ENCODE measurements at regions not wholly inside any gene's neighbourhood (a gene's known extent, or its start where the extent isn't known, plus 50 kb on each side); places are given as distances from the start of the nearest gene placed in this dataset.

- POLR2A ChIA-PET: no interaction called here
- no peak for TF ChIP-seq FOXA1 (IDR thresholded peaks at IDR 0.05)
- TF ChIP-seq HDGF (IDR thresholded peaks at IDR 0.05; ENCODE audit: borderline replicate concordance): no peak
- TF ChIP-seq SUZ12 (IDR thresholded peaks at IDR 0.05): no peak
- CTCF ChIA-PET: no interaction called here
- DNase-seq (ENCODE audit: extremely low spot score): no peak
Observed at GRCh38 chr5:116363780-116364179, 210.8 kb downstream of the SEMA6A start.

DNA sequence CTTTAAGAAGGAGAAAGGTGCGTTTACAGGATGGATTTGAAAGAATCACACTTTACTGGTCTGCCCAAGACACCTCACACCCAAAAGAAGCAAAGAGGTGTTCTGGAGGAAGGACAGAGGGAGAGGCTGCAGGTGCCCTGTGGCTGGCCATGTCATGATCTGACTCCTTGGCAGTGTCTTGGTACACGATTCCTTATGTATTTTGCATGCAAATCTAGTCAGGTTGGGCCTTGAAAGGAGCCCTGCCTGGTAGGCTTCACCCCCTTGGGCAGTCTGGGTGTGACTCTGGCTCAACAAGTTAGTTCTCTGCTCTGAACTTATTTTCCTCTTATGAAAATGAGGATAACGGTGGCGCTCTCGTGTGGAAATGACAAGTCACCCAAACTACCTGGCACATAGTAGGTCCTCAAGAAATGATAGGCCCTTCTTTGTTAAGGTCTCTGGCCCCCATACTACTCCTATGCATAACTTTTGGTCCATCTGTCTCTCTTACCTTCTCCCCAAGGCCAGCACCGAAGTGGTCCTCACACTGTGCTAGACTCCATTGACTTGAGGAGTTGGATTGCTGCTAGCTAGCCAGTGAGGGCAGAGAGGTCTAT is 212.5 kb downstream of the SEMA6A start:
- POLR2A ChIA-PET: no interaction called here
- DNase-seq (ENCODE audit: extremely low spot score): no peak

DNA sequence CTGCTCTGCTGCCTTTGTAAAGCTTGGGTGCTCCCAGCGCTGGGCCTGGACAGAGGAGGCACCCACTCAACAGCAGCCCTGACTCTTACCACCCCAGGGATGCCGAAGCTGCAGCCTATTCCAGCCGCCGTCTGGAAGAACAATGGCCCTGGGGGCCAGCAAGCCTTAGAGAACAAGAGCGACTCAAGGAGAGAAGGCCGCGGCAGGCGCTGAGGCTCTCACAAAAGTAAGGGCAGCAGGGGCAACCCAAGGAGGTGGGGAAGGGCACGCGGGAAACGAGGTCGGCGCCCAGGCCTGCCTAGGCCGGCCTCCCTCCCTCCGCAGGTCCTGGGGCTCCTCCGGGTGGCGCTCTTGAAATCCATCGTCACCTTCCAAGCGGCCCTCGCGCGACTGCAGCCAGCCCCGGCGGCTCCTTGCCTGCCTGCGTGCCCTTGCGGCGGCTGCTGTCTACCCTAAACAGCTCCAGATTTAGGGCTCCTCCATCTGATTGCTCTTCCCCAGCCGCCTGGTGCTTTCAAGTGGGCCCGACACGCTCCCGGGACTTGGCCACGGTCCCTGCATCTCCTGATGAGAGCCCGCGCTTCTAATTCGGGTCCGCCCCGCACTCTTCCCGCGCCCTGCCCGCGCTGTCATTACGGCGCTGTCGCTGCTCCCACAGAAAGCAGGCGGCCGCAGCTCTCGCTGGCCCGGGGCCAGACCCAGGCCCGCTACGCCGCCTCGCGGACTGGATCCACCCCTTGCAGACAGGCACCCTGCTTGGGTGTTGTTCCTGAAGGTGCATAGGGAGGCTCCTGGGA is 213.3 kb downstream of the SEMA6A start:
- no peak for TF ChIP-seq SUZ12 (IDR thresholded peaks at IDR 0.05)
- TF ChIP-seq TARDBP (IDR thresholded peaks at IDR 0.05): no peak
- TF ChIP-seq ZNF384 (IDR thresholded peaks at IDR 0.05): no peak
- no peak for TF ChIP-seq L3MBTL2 (conservative IDR thresholded peaks at IDR 0.05)
- TF ChIP-seq, protein P1, sequence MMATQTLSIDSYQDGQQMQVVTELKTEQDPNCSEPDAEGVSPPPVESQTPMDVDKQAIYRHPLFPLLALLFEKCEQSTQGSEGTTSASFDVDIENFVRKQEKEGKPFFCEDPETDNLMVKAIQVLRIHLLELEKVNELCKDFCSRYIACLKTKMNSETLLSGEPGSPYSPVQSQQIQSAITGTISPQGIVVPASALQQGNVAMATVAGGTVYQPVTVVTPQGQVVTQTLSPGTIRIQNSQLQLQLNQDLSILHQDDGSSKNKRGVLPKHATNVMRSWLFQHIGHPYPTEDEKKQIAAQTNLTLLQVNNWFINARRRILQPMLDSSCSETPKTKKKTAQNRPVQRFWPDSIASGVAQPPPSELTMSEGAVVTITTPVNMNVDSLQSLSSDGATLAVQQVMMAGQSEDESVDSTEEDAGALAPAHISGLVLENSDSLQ (IDR thresholded peaks at IDR 0.05): no peak
- no peak for TF ChIP-seq HDGF (IDR thresholded peaks at IDR 0.05; ENCODE audit: borderline replicate concordance)
- TF ChIP-seq CTBP1 (IDR thresholded peaks at IDR 0.05; ENCODE audit: borderline replicate concordance): no peak
- no peak for TF ChIP-seq ELF4 (IDR thresholded peaks at IDR 0.05)
- TF ChIP-seq LEF1 (IDR thresholded peaks at IDR 0.05; ENCODE audit: borderline replicate concordance): no peak
- CTCF ChIA-PET: no interaction called here
- no peak for DNase-seq (ENCODE audit: extremely low spot score)
- POLR2A ChIA-PET: no interaction called here

More for the DNA sequence above, 212.5 kb downstream of the SEMA6A start:
- no peak for TF ChIP-seq L3MBTL2 (conservative IDR thresholded peaks at IDR 0.05)
- no peak for TF ChIP-seq HDGF (IDR thresholded peaks at IDR 0.05; ENCODE audit: borderline replicate concordance)
- TF ChIP-seq LEF1 (IDR thresholded peaks at IDR 0.05; ENCODE audit: borderline replicate concordance): no peak
- no peak for TF ChIP-seq ELF4 (IDR thresholded peaks at IDR 0.05)
- no peak for TF ChIP-seq FOXK2 (IDR thresholded peaks at IDR 0.05)
- TF ChIP-seq BHLHE40 (IDR thresholded peaks at IDR 0.05; ENCODE audit: borderline replicate concordance): no peak
- TF ChIP-seq ARNT (IDR thresholded peaks at IDR 0.05): no peak
- TF ChIP-seq, protein P1 (IDR thresholded peaks at IDR 0.05): no peak
- no peak for TF ChIP-seq SUZ12 (IDR thresholded peaks at IDR 0.05)
- TF ChIP-seq FOXM1 (IDR thresholded peaks at IDR 0.05; ENCODE audit: borderline replicate concordance): no peak
- TF ChIP-seq FOXA1 (IDR thresholded peaks at IDR 0.05): no peak
- TF ChIP-seq NFRKB (IDR thresholded peaks at IDR 0.05): no peak
- no peak for TF ChIP-seq SP1 (IDR thresholded peaks at IDR 0.05)
- CTCF ChIA-PET: no interaction called here

- no peak for TF ChIP-seq BHLHE40 (IDR thresholded peaks at IDR 0.05; ENCODE audit: borderline replicate concordance)
- TF ChIP-seq ZNF384 (IDR thresholded peaks at IDR 0.05): no peak
- TF ChIP-seq SP1 (IDR thresholded peaks at IDR 0.05): no peak
- TF ChIP-seq LEF1 (IDR thresholded peaks at IDR 0.05; ENCODE audit: borderline replicate concordance): no peak
- no peak for TF ChIP-seq TARDBP (IDR thresholded peaks at IDR 0.05)
- TF ChIP-seq FOXA1 (IDR thresholded peaks at IDR 0.05): no peak
- TF ChIP-seq, protein P1 (IDR thresholded peaks at IDR 0.05): no peak
- TF ChIP-seq HDGF (IDR thresholded peaks at IDR 0.05; ENCODE audit: borderline replicate concordance): no peak
- no peak for TF ChIP-seq FOXM1 (IDR thresholded peaks at IDR 0.05; ENCODE audit: borderline replicate concordance)
- TF ChIP-seq ELF4 (IDR thresholded peaks at IDR 0.05): no peak
- no peak for TF ChIP-seq SUZ12 (IDR thresholded peaks at IDR 0.05)
- no peak for TF ChIP-seq L3MBTL2 (conservative IDR thresholded peaks at IDR 0.05)
- POLR2A ChIA-PET: interaction anchor here (0.9 kb wide), 1 partner anchor 36 kb away, joined by 3 read pairs; no protein-coding TSS in a partner anchor
- DNase-seq (ENCODE audit: extremely low spot score): no peak
- CTCF ChIA-PET: interaction anchor here (0.7 kb wide), 1 partner anchor 11 kb away, joined by 8 read pairs; no protein-coding TSS in a partner anchor
Observed at GRCh38 chr5:116360008-116360853, 214.4 kb downstream of the SEMA6A start.

- TF ChIP-seq HDGF (IDR thresholded peaks at IDR 0.05; ENCODE audit: borderline replicate concordance) (no peak), BHLHE40 (IDR thresholded peaks at IDR 0.05; ENCODE audit: borderline replicate concordance) (no peak), CTBP1 (IDR thresholded peaks at IDR 0.05; ENCODE audit: borderline replicate concordance) (no peak), ARNT (IDR thresholded peaks at IDR 0.05) (no peak), FOXA1 (IDR thresholded peaks at IDR 0.05) (no peak), FOXM1 (IDR thresholded peaks at IDR 0.05; ENCODE audit: borderline replicate concordance) (no peak), ZNF384 (IDR thresholded peaks at IDR 0.05) (no peak), ELF4 (IDR thresholded peaks at IDR 0.05) (no peak), TARDBP (IDR thresholded peaks at IDR 0.05) (no peak), SUZ12 (IDR thresholded peaks at IDR 0.05) (no peak), LEF1 (IDR thresholded peaks at IDR 0.05; ENCODE audit: borderline replicate concordance) (no peak), NFRKB (IDR thresholded peaks at IDR 0.05) (no peak), SP1 (IDR thresholded peaks at IDR 0.05) (no peak), L3MBTL2 (conservative IDR thresholded peaks at IDR 0.05) (no peak), FOXK2 (IDR thresholded peaks at IDR 0.05) (no peak)
- TF ChIP-seq, protein P1 (IDR thresholded peaks at IDR 0.05): no peak
- POLR2A ChIA-PET: no interaction called here
- DNase-seq (ENCODE audit: extremely low spot score): no peak
- CTCF ChIA-PET: interaction anchor here (1.0 kb wide), 1 partner anchor 15 kb away, joined by 3 read pairs; no protein-coding TSS in a partner anchor
Observed at GRCh38 chr5:116359592-116359991, 215.0 kb downstream of the SEMA6A start.

Data from HEK293T (cell line).